Limb (tissue), 2 donors: ENCODE measurements at regions not wholly inside any gene's neighbourhood (a gene's known extent, or its start where the extent isn't known, plus 50 kb on each side); places are given as distances from the start of the nearest gene placed in this dataset.

Source experiments
- DNase-seq, 2 donors: peaks; one replicate each; pipeline ENCODE4 v3.0.0-alpha.2; 2016; ENCODE audit errors: extremely low spot score in 2 of 2

DNA sequence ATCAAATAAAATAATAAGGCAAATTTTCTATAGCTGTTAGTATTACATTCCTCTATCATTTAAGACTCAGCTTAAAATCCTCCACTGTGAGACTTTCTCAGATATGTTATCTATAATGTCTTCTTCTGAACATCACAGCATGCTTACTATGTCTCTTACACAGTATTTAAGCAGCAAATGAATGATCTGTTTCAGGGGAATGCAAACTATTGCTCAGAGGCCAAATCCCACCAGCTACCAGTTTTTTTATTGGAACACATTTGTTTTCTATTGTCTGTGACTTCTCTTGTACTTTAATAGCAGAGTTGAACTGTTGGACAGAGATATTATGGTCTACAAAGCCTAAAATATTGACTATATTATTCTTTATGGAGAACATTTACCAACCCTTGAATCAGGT, 59.6 kb downstream of the C3orf38 start:
- no peak for DNase-seq

DNA sequence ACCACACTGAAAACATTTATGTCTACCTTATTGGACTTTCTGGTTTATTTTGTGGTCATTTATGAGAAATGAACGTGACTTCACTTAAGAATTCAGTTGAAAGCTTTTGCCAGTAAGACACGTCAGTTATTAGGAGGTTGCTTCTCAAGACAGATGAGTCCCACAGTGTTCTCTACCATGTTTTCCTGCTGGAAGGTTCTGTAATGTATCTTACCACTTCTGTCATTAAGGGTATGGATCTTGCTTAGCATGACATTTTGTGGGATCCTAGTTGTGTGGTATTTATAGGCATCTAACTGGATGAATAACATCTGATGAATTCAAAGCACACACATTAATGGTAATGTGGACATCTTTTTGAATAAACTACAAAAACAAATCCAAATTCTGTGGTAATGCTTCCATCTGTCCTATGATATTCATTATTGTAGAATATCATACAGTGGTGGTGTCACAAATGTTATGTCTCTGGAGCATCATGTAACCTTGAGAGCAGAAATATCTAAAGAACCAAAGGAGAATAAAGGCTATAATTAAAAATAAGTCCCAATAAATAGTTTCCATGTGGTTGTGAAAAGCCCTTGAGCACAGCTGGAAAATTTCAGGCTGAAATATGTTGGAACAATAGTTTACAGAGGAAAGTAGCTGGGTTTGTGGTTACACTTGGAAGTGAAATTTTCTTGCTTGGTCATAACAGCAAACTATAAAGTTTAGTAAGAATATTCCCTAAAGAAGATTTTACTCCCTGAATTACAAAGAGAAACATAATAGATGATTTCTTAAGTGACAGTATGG, 61.5 kb downstream of the C3orf38 start:
- no peak for DNase-seq

DNA sequence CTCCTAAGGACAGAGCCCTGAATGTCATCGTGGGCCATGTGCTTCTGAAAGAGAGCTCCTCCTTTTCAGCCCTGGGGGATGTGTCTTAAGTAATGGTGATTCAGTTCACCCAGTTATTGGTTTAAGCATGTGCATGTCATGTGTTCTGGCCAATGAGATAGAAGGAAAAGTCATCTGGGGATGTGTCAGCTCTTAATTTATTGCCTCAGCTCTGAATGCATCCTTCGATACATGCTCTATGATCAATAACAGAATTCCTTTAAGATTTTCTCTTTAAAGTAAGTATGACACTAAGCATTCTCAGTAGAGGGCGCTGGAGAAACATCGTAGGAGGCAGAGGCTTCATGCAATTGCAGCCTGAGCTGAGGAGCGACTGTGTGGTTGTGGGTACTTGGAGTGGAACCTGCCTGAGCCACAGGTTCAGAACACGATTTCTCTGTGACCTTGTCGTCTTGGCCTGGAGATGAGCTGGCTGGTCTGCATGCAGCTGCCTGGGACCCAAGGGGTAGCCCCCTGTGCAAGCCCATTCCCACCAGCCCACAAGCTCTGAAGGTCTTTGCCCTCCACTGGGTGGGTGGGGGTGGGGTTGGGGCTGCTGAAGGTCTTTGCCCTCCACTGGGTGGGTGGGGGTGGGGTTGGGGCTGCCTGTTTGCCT, 69.5 kb downstream of the C3orf38 start:
- peak; percentile 61 to 74 for DNase-seq

DNA sequence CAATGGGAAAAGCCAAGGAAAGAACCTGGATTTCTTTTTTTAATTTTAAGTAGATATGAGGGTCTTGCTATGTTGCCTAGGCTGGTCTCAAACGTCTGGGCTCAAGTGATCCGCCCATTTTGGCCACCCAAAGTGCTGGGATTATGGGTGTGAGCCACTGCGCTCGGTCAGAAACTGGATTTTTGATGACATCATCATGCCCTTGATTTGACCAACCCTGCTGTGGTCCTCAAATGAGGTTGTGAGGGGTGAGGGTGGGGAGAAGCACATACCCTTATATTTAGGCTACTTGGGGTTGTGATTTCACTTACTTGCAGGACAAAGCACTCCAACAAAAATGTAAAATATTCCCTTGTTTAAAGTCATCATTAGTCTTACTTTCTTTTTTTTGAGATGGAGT, 70.4 kb downstream of the C3orf38 start:
- no peak for DNase-seq

DNA sequence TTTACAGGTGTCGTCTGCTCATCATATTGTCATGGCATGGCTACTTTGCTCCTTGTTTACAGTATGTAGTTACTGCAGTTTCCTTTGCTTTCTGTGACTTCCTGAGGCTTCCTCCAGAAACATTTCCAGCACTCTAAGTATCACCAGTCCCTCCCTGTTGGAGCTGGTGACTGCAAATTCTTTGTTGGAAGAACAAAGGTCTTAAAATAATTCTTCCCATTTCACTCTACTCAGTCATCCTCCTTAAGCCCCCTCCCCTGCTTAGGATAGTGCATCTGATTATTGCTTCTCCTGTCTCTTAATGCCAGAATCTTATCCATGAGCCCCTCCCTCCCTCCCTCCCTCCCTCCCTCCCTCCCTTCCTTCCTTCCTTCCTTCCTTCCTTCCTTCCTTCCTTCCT, 72.0 kb downstream of the C3orf38 start:
- DNase-seq: no peak

DNA sequence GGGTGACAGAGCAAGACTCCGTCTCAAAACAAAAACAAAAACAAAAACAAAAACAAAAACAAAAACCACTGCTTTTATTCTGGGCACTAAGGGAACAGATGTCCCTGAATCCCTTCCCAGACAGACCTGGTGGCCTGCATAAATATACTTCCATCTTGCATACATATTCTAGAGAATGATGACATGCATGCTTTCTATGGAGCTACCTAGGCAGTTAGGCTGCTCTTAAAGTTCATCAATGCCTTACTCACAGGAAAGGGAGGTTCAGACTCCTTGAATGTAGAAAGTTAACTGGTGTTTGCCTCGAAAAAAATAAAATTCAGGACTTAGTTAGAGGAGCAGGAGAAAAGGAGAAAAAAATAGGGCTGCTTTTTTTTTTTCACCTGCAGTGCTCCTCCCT, 72.6 kb downstream of the C3orf38 start:
- DNase-seq: no peak

DNA sequence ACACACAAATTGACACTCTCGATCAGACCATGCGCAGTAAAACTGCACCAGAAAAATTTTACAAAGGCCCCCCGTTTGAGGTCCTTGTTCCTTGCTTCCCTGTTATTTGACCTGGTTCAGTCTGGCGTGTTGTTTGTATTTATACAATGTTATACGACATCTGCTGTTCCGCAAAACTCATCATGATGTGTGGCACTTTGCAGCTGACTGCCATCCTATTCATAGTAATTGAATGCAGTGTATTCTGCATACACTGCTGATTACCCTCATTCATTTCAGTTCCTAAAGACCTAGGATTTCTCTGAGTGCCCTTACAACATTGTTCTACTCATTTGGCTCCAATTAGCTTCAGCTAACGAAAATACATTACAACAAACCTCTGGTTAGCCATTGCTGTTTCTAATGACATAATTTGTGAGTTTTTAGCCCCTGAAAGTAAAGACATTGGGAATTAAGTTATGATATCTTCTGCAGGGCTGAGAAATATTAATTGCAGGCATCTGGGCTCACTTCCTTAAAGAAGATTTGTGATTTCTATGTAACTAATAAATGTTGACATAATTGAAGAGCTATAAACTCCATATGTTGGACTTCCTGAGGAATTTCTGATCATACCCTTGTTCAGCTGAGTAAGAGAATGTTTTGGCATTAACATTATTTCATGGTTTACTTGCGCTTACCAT, 75.7 kb downstream of the C3orf38 start:
- DNase-seq: no peak

DNA sequence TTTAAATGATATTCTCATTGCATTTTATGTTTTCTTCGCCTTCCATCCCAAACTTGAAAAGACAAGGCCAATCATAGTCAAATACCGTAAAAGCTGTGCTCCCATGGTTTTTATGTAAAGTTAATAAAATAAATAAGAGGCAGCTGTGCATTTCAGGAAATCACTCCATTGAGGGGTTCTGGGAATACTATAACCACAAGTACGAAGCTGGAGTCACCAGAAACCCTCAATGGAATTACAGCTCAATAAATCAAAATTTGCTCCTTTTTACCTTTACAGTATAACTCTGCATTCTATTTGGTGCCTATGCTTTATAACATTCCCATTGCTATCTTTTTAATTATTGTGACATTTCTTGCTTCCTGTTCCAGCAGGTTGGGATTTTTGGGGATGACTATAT, 77.2 kb downstream of the C3orf38 start:
- DNase-seq: no peak

DNA sequence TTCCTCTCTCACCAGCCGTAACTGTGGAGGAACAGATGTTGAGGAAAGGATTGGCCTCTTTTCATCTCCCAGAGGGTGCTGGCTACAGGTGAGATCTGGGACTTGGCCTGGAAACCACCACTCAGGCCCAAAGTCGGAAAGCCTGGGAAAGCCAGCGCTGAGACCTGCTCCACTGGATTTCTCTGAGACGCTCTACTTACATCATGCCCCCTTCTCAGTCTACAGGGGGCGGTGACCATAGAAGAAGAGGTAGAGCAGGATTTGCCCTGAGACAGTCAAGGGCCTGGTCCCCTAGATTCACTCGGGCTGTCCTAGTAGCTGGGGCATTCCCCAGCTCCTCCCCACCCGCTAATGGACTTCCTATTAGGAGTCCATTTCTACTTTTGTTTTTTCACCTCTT, 80.9 kb downstream of the C3orf38 start:
- DNase-seq: no peak

DNA sequence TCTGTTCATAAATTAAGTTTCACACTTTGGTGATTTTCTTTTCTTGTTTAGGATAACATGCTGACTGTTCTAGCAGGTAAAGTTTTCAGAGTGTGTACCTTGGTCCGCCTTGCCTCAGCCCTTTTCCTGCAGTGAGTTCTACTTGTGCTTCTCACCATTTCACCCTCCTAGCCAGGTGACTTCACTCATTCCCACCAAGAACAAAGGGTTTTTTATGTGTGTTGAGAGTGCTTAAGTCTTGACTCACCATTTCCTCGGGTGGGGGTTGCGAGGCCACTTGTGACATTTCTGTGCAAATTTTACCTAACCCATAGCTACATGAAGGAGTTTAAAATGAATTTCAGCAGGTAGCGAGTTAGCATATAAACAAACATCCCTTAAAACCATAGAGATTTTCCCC, 81.4 kb downstream of the C3orf38 start:
- DNase-seq: no peak

DNA sequence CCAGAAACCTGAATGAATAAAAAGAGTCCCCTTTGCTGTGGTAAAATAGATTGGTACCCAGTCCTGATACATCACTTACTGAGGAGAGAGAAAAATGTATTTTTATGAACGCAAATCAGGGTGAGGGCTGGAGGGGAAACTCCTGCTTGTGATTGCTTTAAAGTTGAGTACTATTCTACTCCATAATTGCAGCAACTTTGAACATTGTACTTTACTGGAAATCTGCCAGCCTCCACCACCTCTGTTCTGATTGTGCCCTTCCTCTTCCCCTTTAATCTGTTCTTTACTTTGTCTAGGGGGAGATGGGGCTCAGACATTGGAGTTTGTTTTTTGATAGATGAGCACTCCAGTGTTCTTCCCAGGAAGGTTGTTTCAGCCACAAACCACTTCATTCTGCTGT, 81.9 kb downstream of the C3orf38 start:
- no peak for DNase-seq

DNA sequence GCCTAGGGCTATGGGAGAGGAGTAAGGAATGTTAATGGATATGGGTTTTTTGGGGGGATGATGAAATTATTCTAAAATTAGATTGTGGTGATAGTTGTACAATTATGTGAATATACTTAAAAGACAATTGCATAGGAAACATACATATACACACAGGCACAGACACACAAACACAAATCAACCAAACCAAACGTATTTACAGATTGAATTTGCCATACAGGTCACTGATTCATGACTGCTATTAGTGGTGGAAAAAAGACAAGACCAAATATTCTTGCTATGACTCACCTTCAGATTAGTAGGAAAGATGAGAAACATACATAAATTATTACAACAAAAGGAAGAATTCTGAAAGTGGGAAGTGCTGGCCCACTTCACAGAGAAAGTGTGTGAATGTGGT, 85.3 kb downstream of the C3orf38 start:
- no peak for DNase-seq

DNA sequence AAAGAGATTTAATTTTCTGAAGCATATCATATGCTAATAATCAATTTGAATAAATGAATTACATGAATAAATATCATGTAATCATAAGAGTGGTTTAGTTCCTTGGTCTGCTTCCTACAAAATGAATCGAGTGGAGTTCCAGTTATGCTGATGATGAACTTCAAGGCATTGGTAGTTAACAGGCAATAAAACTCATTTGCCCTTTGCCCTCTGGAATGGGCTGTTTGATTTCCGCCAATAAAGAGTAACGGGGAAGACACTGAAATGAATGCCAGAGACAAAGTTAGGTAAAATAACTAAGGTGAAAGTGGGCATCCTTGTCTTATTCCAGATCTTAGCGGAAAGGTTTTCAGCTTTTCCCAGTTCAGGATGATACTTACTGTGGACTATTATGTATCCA, 90.1 kb downstream of the C3orf38 start:
- DNase-seq: no peak

DNA sequence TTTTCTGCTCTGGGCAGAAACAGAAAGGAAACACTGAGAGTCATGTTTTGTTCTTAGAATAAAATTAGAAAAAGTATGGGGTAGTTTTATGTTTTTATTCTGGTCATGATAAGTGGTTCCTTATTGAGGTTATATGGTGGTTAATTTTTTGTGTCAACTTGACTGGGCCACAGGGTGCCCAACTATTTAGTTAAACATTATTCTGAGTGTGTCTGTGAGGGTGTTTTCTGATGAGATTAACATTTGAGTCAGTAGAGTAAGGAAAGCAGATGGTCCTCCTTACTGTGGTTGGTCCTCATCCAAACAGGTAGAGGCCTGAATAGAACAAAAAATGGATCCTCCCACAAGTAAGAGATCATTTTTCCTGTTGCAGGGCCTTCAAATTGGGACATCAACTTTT, 98.9 kb downstream of the C3orf38 start:
- no peak for DNase-seq

DNA sequence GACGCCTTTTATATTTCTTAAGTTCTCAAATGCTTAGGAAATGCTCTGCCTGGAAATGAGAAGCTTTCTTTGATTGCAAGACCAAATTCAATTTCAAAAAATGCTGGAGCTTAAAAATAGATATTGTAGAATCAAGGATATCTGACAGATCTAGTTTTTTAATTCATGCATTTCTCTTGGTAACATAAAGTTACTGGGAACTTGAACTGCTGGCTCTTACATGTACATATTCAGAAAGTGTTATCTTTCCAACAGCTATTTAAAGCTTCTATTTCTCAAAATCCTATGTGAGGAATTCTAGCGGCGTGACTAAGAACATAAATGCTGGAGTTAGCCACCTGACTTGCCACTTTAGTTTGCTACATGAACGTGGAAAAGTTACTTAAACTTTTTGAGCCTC, 109.3 kb downstream of the C3orf38 start:
- no peak for DNase-seq

DNA sequence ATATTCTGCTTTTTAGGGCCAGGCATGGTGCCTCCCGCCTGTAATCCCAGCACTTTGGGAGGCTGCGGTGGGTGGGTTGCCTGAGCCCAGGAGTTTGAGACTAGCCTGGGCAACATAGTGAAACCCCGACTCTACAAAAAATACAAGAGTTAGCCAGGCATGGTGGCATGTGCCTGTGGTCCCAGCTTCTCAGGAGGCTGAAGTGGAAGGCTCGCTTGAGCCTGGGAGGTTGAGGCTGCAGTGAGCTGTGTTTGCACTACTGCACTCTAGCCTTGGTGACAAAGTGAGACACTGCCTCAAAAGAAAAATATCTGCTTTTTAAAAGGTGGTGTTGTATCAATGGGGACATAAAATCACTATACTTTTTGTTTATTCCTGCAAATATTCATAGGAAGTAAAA, 112.8 kb downstream of the C3orf38 start:
- no peak for DNase-seq

DNA sequence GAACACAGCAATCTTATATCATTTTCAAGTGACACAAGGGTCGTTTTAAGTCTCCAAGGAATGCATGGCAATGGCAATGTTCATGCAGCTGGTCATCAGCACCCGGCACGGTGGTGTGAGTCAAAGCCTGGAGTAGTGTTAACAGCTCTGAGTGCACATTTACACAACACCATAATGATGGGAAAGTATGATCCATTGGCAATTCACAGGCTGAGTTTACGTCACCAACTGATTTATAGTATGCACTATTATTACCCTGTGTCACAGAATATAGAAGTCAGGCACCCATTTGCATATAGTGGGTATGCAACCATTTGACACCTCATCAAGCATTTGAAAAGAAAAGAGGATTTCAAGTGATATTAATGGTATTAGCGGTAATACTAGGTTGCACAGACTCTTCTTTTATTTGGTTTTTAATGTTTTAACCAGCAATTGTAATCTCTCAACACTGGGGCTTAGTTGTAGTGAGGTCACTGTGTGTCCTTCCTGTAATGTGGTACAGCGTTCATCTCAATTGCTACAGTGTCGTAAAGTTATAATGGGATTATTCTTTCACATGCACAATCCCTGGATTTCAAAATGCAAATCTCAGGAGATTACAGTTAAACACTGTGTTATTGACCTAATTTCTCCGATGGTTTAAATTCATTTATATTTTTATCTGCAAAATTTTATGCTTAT, 113.8 kb downstream of the C3orf38 start:
- DNase-seq: no peak

DNA sequence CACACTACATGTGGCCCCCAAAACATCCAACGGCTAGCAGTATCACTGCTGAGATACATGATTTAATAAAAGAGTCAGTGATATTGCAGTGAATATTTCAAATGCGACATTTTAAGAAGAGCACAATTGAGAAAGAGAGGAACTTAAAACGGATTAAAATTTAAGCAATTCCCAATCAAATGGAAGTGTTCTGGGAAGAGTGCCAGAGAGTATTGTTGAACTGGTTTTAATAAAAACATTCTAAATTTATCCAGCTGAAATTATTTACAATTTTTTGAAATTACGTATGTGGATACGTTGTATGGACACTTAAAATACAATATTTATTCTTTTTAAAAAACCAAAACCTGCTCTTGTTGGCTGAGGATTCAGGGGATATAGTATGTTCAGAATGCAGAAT, 117.7 kb downstream of the C3orf38 start:
- DNase-seq: peak in 1 of 2 donors; percentile 27

DNA sequence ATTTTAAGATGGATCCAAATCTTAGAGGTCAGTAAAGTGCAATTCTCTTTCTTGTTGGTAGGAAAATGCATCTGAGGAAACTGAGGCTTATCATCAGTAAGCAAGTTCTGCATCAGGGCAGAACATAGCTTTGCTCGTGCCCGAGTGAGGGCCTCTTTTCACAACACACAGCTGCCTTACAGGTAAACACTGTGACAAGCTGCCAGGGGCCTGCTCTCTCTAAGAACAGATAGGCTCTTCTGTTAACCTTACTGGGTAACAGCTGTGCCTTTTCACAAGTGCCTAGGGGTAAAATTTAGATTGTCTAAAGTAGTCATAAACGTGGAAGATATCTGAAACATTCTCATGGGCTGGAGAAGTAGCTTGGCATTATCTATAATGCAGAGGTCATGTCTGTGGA, 118.1 kb downstream of the C3orf38 start:
- no peak for DNase-seq

DNA sequence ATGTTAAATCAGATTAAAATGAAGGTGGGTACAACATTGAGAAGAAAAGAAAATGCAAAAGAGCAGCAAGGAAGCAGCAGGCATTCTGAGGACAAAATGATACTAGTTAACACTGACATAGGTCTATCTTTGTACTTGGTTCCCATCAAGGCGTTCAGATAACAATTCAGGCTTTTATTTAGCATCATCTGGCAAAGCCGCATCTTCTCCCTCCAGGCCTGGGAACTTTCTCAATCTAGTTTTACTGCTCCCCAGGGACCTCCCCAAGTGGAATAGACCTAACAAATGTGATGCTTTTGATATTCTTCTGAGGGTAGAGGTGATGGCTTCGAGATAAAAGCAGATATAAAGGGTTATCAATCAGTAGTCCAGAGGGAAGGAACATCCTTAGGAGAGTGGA, 130.6 kb downstream of the C3orf38 start:
- DNase-seq: no peak

DNA sequence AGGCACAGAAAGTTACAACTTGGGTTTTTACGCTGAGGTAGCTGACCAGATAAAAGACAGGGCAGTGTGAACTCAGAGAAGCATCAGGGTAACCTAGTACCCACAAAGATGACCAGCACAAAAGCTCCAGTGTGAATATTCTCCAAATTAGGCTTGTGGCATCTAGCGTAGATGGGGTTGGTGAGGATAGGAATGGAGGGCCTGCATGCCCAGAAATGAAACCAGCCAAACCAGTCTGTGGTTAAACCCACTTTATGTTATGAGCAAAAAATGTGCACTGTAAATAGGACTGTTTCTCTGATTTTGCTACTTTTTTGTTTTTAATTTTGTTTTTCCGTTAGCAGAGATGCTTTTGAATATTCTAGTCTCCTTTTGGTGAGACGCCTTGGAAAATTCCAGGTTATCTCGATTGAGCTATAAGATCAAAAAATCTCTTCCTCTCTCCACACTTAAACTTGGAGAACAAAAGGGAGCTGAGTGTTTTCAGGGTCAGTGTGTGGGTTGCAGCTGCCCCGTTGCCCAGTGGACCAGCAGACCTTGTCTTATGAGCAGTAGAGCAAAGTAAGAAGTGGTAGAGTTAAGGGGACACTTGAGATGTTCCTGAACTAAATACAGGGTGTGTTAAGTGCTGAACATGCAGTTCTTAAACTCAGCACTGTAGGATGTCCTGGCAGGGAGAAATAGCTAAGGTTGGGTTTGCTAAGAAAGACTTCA, 132.9 kb downstream of the C3orf38 start:
- DNase-seq: no peak

DNA sequence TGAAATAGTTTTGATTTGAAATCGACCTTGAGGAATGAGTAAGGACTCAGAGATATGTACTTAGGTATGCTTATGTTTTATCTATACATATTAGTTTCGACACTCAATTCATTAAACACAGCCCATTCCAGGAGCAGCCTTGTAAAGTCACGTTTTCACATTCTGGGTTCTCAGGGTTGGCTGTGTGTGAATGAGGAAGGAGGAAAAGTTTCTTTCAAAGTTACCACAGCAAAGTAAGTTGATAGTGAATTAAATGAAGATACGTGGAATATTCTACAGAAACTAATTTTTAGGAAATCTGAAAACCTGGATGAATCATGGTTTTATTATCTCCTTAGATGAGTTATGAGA, 133.5 kb downstream of the C3orf38 start:
- DNase-seq: no peak
